Liver (tissue), 7 donors: ENCODE measurements at regions not wholly inside any gene's neighbourhood (a gene's known extent, or its start where the extent isn't known, plus 50 kb on each side); places are given as distances from the start of the nearest gene placed in this dataset.
A peak's percentile ranks its signal among the peaks of the same experiment; 100 is the strongest.

Source experiments
- DNase-seq: peaks from one replicate; pipeline ENCODE4 v3.0.0-alpha.2; 2017; ENCODE audit warnings: low spot score
- H3K27ac ChIP-seq, 2 donors: one replicate each; pipeline ENCODE4 v1.7.0; 2013; ENCODE audit warnings: inconsistent platforms in 2 of 2, low read length in 2 of 2, control low read depth in 1 of 2, low read depth in 1 of 2, mild to moderate bottlenecking in 1 of 2
- H3K27me3 ChIP-seq, 4 donors: one replicate each; pipeline versions ENCODE4 v1.6.1 to v1.7.0; 2013; ENCODE audit warnings: low read length in 3 of 4, inconsistent platforms in 1 of 4, mild to moderate bottlenecking in 1 of 4, moderate library complexity in 1 of 4; ENCODE audit not compliant: control insufficient read depth in 4 of 4, insufficient read depth in 4 of 4
- H3K36me3 ChIP-seq, 4 donors: one replicate each; pipeline versions ENCODE4 v1.6.1 to v1.7.0; 2013; ENCODE audit warnings: low read length in 3 of 4, mild to moderate bottlenecking in 3 of 4, low read depth in 1 of 4, moderate library complexity in 1 of 4; ENCODE audit not compliant: control insufficient read depth in 4 of 4, insufficient read depth in 3 of 4
- H3K4me1 ChIP-seq, 4 donors: one replicate each; pipeline versions ENCODE4 v1.6.1 to v1.7.0; 2013; ENCODE audit warnings: low read length in 3 of 4, mild to moderate bottlenecking in 3 of 4, moderate library complexity in 1 of 4; ENCODE audit not compliant: control insufficient read depth in 4 of 4, insufficient read depth in 4 of 4
- H3K4me3 ChIP-seq, 3 donors: one replicate each; pipeline versions ENCODE4 v1.6.1 to v1.7.0; 2013; ENCODE audit warnings: low read length in 3 of 3, control low read depth in 1 of 3, low read depth in 1 of 3, mild to moderate bottlenecking in 1 of 3
- H3K9ac ChIP-seq, 2 donors: one replicate each; pipeline ENCODE4 v1.7.0; 2013; ENCODE audit warnings: low read length in 2 of 2, mild to moderate bottlenecking in 2 of 2, moderate library complexity in 2 of 2, control low read depth in 1 of 2, low read depth in 1 of 2
- H3K9me3 ChIP-seq, 4 donors: one replicate each; pipeline versions ENCODE4 v1.6.1 to v1.7.0; 2013; ENCODE audit warnings: low read length in 3 of 4; ENCODE audit not compliant: control insufficient read depth in 4 of 4
- FOXA1 ChIP-seq: IDR thresholded peaks from 2 replicates; pipeline ENCODE4 v1.6.1; 2016; ENCODE audit warnings: antibody characterized with exemption
- FOXA2 ChIP-seq: IDR thresholded peaks from 2 replicates; pipeline ENCODE4 v1.6.1; 2016; ENCODE audit warnings: antibody characterized with exemption
- HNF4G ChIP-seq: IDR thresholded peaks from 2 replicates; pipeline ENCODE4 v1.6.1; 2016; ENCODE audit warnings: antibody characterized with exemption
- JUND ChIP-seq, 2 donors: IDR thresholded peaks; 2 replicates each; pipeline ENCODE4 v1.6.1; 2016; ENCODE audit warnings: antibody characterized with exemption in 2 of 2
- NR2F2 ChIP-seq: IDR thresholded peaks from 2 replicates; pipeline ENCODE4 v1.6.1; 2016; ENCODE audit warnings: antibody characterized with exemption
- RAD21 ChIP-seq, 2 donors: IDR thresholded peaks; 2 replicates each; pipeline ENCODE4 v1.6.1; 2016; ENCODE audit warnings: antibody characterized with exemption in 2 of 2, mild to moderate bottlenecking in 2 of 2
- REST ChIP-seq: IDR thresholded peaks from 2 replicates; pipeline ENCODE4 v1.6.1; 2016; ENCODE audit warnings: antibody characterized with exemption, mild to moderate bottlenecking
- RXRA ChIP-seq, 2 donors: IDR thresholded peaks; 2 replicates each; pipeline ENCODE4 v1.6.1; 2017 to 2018; ENCODE audit warnings: antibody characterized with exemption in 2 of 2, mild to moderate bottlenecking in 1 of 2
- SP1 ChIP-seq: IDR thresholded peaks from 2 replicates; pipeline ENCODE4 v1.6.1; 2018; ENCODE audit warnings: antibody characterized with exemption, mild to moderate bottlenecking
- YY1 ChIP-seq: IDR thresholded peaks from 2 replicates; pipeline ENCODE4 v1.6.1; 2016; ENCODE audit warnings: antibody characterized with exemption, mild to moderate bottlenecking
- WGBS: extraction: QIAGEN DNeasy Blood & Tissue Kit; methylation state at CpG from one replicate; pipeline ENCODE4 v1.1.7; 2013; 5-methylcytosine and 5-hydroxymethylcytosine counted together
- donor health status: healthy.
- donor health status: healthy.
- donor health status: healthy.
- donor health status: healthy.

- WGBS = 66% methylated on average over 3 of the region's 3 CpGs
- H3K4me3 ChIP-seq = no peak overlapping the region
- H3K36me3 ChIP-seq = no peaks in the 10 kb centered on the region
- DNase-seq = no peak
- no peak overlapping the region for H3K27ac ChIP-seq
- H3K27me3 ChIP-seq = no peaks in the 10 kb centered on the region
- no peaks in the 10 kb centered on the region for H3K9me3 ChIP-seq
- H3K9ac ChIP-seq = no peak overlapping the region
- TF ChIP-seq RAD21 (IDR thresholded peaks at IDR 0.05) (peak in 1 of 2 donors; percentile 15), YY1 (no peak)
- H3K4me1 ChIP-seq = no peaks in the 10 kb centered on the region
Observed at GRCh38 chr11:101759771-101760450, 154.9 kb upstream of the CEP126 start.

GRCh38 chr11:101757741-101758140, 157.1 kb upstream of the CEP126 start:
- Histone ChIP-seq H3K36me3 (no peaks in the 10 kb centered on the region), H3K9me3 (no peaks in the 10 kb centered on the region), H3K9ac (no peak overlapping the region), H3K27me3 (no peaks in the 10 kb centered on the region), H3K4me3 (no peak overlapping the region), H3K27ac (no peak overlapping the region), H3K4me1 (no peaks in the 10 kb centered on the region)
- no peak for DNase-seq
- TF ChIP-seq RXRA (IDR thresholded peaks at IDR 0.05) (no peak), YY1 (no peak), REST (no peak), JUND (IDR thresholded peaks at IDR 0.05) (no peak)
- 89% methylated on average over 1 of the region's 1 CpG for WGBS

GRCh38 chr11:101748572-101749344, 165.0 kb upstream of the TRPC6 start:
- 55% methylated on average over 3 of the region's 3 CpGs for WGBS
- H3K36me3 ChIP-seq = no peaks in the 10 kb centered on the region
- no peak for DNase-seq
- H3K9ac ChIP-seq = no peak overlapping the region
- H3K4me1 ChIP-seq = no peaks in the 10 kb centered on the region
- peaks cover 0 to 4% (median 0%) of the 10 kb centered on the region in 4 donors for H3K27me3 ChIP-seq
- TF ChIP-seq SP1 (no peak), REST (no peak), FOXA2 (no peak), NR2F2 (no peak), JUND (IDR thresholded peaks at IDR 0.05) (no peak), FOXA1 (no peak), RAD21 (IDR thresholded peaks at IDR 0.05) (no peak), HNF4G (no peak), RXRA (IDR thresholded peaks at IDR 0.05) (no peak)
- no peaks in the 10 kb centered on the region for H3K9me3 ChIP-seq
- H3K27ac ChIP-seq = no peak overlapping the region
- no peak overlapping the region for H3K4me3 ChIP-seq
